Prostate gland (tissue), 2 donors: ENCODE measurements at regions not wholly inside any gene's neighbourhood (a gene's known extent, or its start where the extent isn't known, plus 50 kb on each side); places are given as distances from the start of the nearest gene placed in this dataset.

Experiments used
- DNase-seq: peaks from one replicate; pipeline ENCODE4 v3.0.0-alpha.2; 2019; ENCODE audit warnings: low spot score
- H3K27ac ChIP-seq, 2 donors: fragments of 200-600 bp; sonication (generic); 2 replicates each; pipeline ENCODE4 v1.5.1; 2017 to 2019
- H3K27me3 ChIP-seq: fragments of 200-600 bp; sonication (generic); replicated peaks from 2 replicates; pipeline ENCODE4 v1.5.1; 2019; ENCODE audit not compliant: insufficient read depth
- H3K36me3 ChIP-seq, 2 donors: fragments of 200-600 bp; sonication (generic); 1 replicate in 1 of 2; 2 replicates in 1 of 2; pipeline versions ENCODE4 v1.5.1 to v1.8.1; 2017 to 2019
- H3K4me1 ChIP-seq: fragments of 200-600 bp; sonication (generic); replicated peaks from 2 replicates; pipeline ENCODE4 v1.5.1; 2019
- H3K4me3 ChIP-seq, 2 donors: fragments of 200-600 bp; sonication (generic); 2 replicates each; pipeline ENCODE4 v1.5.1; 2017 to 2019
- H3K9me3 ChIP-seq: fragments of 200-600 bp; sonication (generic); 2 replicates; pipeline ENCODE4 v1.5.1; 2017
- CTCF ChIP-seq, 4 experiments: fragments of 200-600 bp in 2 of 4; fragments of 450-650 bp in 2 of 4; sonication (generic) in 2 of 4; IDR thresholded peaks; 1 replicate in 3 of 4; 2 replicates in 1 of 4; pipeline ENCODE4 v1.5.1; 2016 to 2019; ENCODE audit warnings: antibody characterized with exemption in 4 of 4, mild to moderate bottlenecking in 2 of 4, moderate library complexity in 2 of 4
- POLR2A ChIP-seq: fragments of 450-650 bp; IDR thresholded peaks from one replicate; pipeline ENCODE4 v1.6.1; 2016; ENCODE audit warnings: antibody characterized with exemption, mild to moderate bottlenecking
- POLR2AphosphoS5 ChIP-seq: sonication (generic); formaldehyde crosslinking; IDR thresholded peaks from one replicate; pipeline ENCODE4 v1.6.1; 2017; ENCODE audit warnings: antibody characterized with exemption
- WGBS: methylation state at CpG from one replicate; pipeline ENCODE4 v1.1.5; 2018; 5-methylcytosine and 5-hydroxymethylcytosine counted together
- intact Hi-C: fragments of 100-400 bp; cut with DNase I; formaldehyde crosslinking; loops from one replicate; pipeline ENCODE4 v1.14.2; 2022

- TF ChIP-seq POLR2AphosphoS5, result no peak
- intact Hi-C loops, result no loop called here
- no peak overlapping the region for H3K4me3 ChIP-seq
- no peaks in the 10 kb centered on the region for H3K9me3 ChIP-seq
- WGBS, result 43% methylated on average over 3 of the region's 3 CpGs
- H3K36me3 ChIP-seq, result no peaks in the 10 kb centered on the region
- no peak overlapping the region for H3K27ac ChIP-seq
- H3K4me1 ChIP-seq, result no peaks in the 10 kb centered on the region
- H3K27me3 ChIP-seq, result no peaks in the 10 kb centered on the region
- no peak for DNase-seq
Observed at GRCh38 chr18:73646772-73647171, 500.9 kb downstream of the FBXO15 start.

- Histone ChIP-seq H3K4me3 (no peak overlapping the region), H3K27me3 (no peaks in the 10 kb centered on the region), H3K9me3 (no peaks in the 10 kb centered on the region), H3K4me1 (no peaks in the 10 kb centered on the region), H3K27ac (no peak overlapping the region), H3K36me3 (no peaks in the 10 kb centered on the region)
- 32% methylated on average over 4 of the region's 4 CpGs for WGBS
- intact Hi-C loops, result no loop called here
- DNase-seq, result no peak
- TF ChIP-seq POLR2A (no peak), POLR2AphosphoS5 (no peak), CTCF (IDR thresholded peaks at IDR 0.05) (no peak)
Observed at GRCh38 chr18:73646196-73646595, 501.4 kb downstream of the FBXO15 start.

GRCh38 chr18:73645160-73645715 is 502.4 kb downstream of the FBXO15 start:
- Histone ChIP-seq H3K4me3 (no peak overlapping the region), H3K9me3 (no peaks in the 10 kb centered on the region), H3K27ac (no peak overlapping the region), H3K36me3 (no peaks in the 10 kb centered on the region), H3K27me3 (no peaks in the 10 kb centered on the region), H3K4me1 (no peaks in the 10 kb centered on the region)
- intact Hi-C loops, result no loop called here
- WGBS, result 73% methylated on average over 2 of the region's 2 CpGs
- no peak for TF ChIP-seq CTCF (IDR thresholded peaks at IDR 0.05)
- no peak for TF ChIP-seq POLR2AphosphoS5
- no peak for TF ChIP-seq POLR2A
- no peak for DNase-seq

- no peaks in the 10 kb centered on the region for H3K36me3 ChIP-seq
- TF ChIP-seq CTCF (IDR thresholded peaks at IDR 0.05) (no peak), POLR2AphosphoS5 (no peak), POLR2A (no peak)
- WGBS, result 91% methylated on average over 6 of the region's 6 CpGs
Observed at GRCh38 chr18:73639788-73640187, 507.8 kb downstream of the FBXO15 start.

GRCh38 chr18:73638709-73639108 is 508.9 kb downstream of the FBXO15 start:
- Histone ChIP-seq H3K4me3 (no peak overlapping the region), H3K27me3 (no peaks in the 10 kb centered on the region), H3K36me3 (no peaks in the 10 kb centered on the region), H3K9me3 (no peaks in the 10 kb centered on the region), H3K27ac (no peak overlapping the region), H3K4me1 (no peaks in the 10 kb centered on the region)
- TF ChIP-seq POLR2AphosphoS5 (no peak), CTCF (IDR thresholded peaks at IDR 0.05) (no peak), POLR2A (no peak)
- intact Hi-C loops, result no loop called here
- DNase-seq, result no peak

More at GRCh38 chr18:73639788-73640187, 507.8 kb downstream of the FBXO15 start:
- intact Hi-C loops, result no loop called here
- no peak overlapping the region for H3K27ac ChIP-seq
- no peaks in the 10 kb centered on the region for H3K9me3 ChIP-seq
- H3K4me1 ChIP-seq, result no peaks in the 10 kb centered on the region
- no peaks in the 10 kb centered on the region for H3K27me3 ChIP-seq
- H3K4me3 ChIP-seq, result no peak overlapping the region
- no peak for DNase-seq
